Keratinocyte (primary cell): ENCODE measurements at regions not wholly inside any gene's neighbourhood (a gene's known extent, or its start where the extent isn't known, plus 50 kb on each side); places are given as distances from the start of the nearest gene placed in this dataset.

Source experiments
- DNase-seq: peaks from one replicate; pipeline ENCODE4 v3.0.0-alpha.2; 2011; ENCODE audit warnings: low read depth, missing footprints, low spot score
- FAIRE-seq: peaks from 2 replicates; lab custom pipeline; 2011; peaks lifted over from hg19 to GRCh38; lab: Jason Lieb, UNC
- H2AFZ ChIP-seq: 2 replicates; pipeline ENCODE4 v1.6.0; 2012; ENCODE audit warnings: low read length, control low read depth, inconsistent platforms; ENCODE audit not compliant: control insufficient read depth
- H3K27ac ChIP-seq: 2 replicates; pipeline ENCODE4 v1.5.1; 2011; ENCODE audit warnings: low read length; ENCODE audit not compliant: control insufficient read depth, insufficient read depth
- H3K27me3 ChIP-seq: 3 replicates; pipeline ENCODE4 v1.6.0; 2011; ENCODE audit warnings: low read length; ENCODE audit not compliant: control insufficient read depth, insufficient read depth; ENCODE audit errors: extremely low read depth
- H3K36me3 ChIP-seq, 2 experiments: 2 replicates in 1 of 2; 3 replicates in 1 of 2; pipeline ENCODE4 v1.5.1; 2011; ENCODE audit warnings: low read length in 2 of 2, mild to moderate bottlenecking in 1 of 2; ENCODE audit not compliant: control insufficient read depth in 2 of 2, insufficient read depth in 2 of 2; ENCODE audit errors: extremely low read depth in 1 of 2
- H3K4me1 ChIP-seq: 3 replicates; pipeline ENCODE4 v1.5.1; 2011; ENCODE audit warnings: low read length; ENCODE audit not compliant: control insufficient read depth, insufficient read depth; ENCODE audit errors: extremely low read depth
- H3K4me2 ChIP-seq: 3 replicates; pipeline ENCODE4 v1.6.0; 2011; ENCODE audit warnings: low read depth, low read length; ENCODE audit not compliant: control insufficient read depth, insufficient read depth; ENCODE audit errors: extremely low read depth
- H3K4me3 ChIP-seq, 3 experiments: fragments of 200-600 bp in 1 of 3; sonication (generic) in 1 of 3; 2 replicates in 2 of 3; 3 replicates in 1 of 3; pipeline ENCODE4 v1.5.1; 2011 to 2016; ENCODE audit warnings: low read length in 3 of 3, mild to moderate bottlenecking in 3 of 3, control low read depth in 2 of 3, inconsistent platforms in 1 of 3, low read depth in 1 of 3, mixed read lengths in 1 of 3, mixed run types in 1 of 3, moderate library complexity in 1 of 3; ENCODE audit not compliant: control insufficient read depth in 2 of 3, insufficient read depth in 2 of 3; ENCODE audit errors: extremely low read depth in 1 of 3
- H3K79me2 ChIP-seq: 2 replicates; pipeline ENCODE4 v1.6.0; 2012; ENCODE audit warnings: low read length; ENCODE audit not compliant: control insufficient read depth, insufficient read depth
- H3K9ac ChIP-seq: 3 replicates; pipeline ENCODE4 v1.6.0; 2011; ENCODE audit warnings: low read length; ENCODE audit not compliant: control insufficient read depth, insufficient read depth; ENCODE audit errors: extremely low read depth
- H3K9me1 ChIP-seq: 3 replicates; pipeline ENCODE4 v1.6.0; 2011; ENCODE audit warnings: low read length; ENCODE audit not compliant: control insufficient read depth, insufficient read depth; ENCODE audit errors: extremely low read depth
- H3K9me3 ChIP-seq: 2 replicates; pipeline ENCODE4 v1.5.1; 2012; ENCODE audit warnings: low read depth, low read length; ENCODE audit not compliant: control insufficient read depth
- H4K20me1 ChIP-seq: 3 replicates; pipeline ENCODE4 v1.6.0; 2011; ENCODE audit warnings: low read length; ENCODE audit not compliant: control insufficient read depth, insufficient read depth; ENCODE audit errors: extremely low read depth
- EZH2 ChIP-seq: IDR thresholded peaks from one replicate; pipeline ENCODE4 v1.6.1; 2012; ENCODE audit warnings: inconsistent platforms, mild to moderate bottlenecking, low read length, moderate library complexity
- dilution Hi-C: fragments of 300-500 bp; cut with MboI; formaldehyde crosslinking; loops from one replicate; pipeline ENCODE4 v1.7.0; 2020; ENCODE audit warnings: low sequenced_read_pairs; ENCODE audit not compliant: extremely low pct_ligation_motif_present
- TF ChIP-seq, protein P1 (sequence below), 3 experiments: IDR thresholded peaks in 1 of 3; conservative IDR thresholded peaks in 1 of 3; optimal IDR thresholded peaks in 1 of 3; 2 replicates in 2 of 3; 3 replicates in 1 of 3; pipeline versions ENCODE3 to v1.5.1; 2011; ENCODE audit warnings: low read length in 3 of 3, mild to moderate bottlenecking in 3 of 3, moderate library complexity in 2 of 3, control low read depth in 1 of 3, inconsistent platforms in 1 of 3; ENCODE audit not compliant: insufficient read depth in 2 of 3; ENCODE audit errors: extremely low read depth in 1 of 3

GRCh38 chr22:47433627-47434026 lies 671.2 kb downstream of the TBC1D22A start:
- no peak overlapping the region for H2AFZ ChIP-seq
- no peak for DNase-seq
- H3K9me3 ChIP-seq, result peaks cover 7% of the 10 kb centered on the region

GRCh38 chr22:47432683-47433082 lies 670.2 kb downstream of the TBC1D22A start:
- Histone ChIP-seq H2AFZ (no peak overlapping the region), H3K27ac (no peak overlapping the region), H3K9ac (no peak overlapping the region), H3K4me3 (no peak overlapping the region), H3K27me3 (no peaks in the 10 kb centered on the region), H3K4me1 (no peaks in the 10 kb centered on the region), H4K20me1 (no peaks in the 10 kb centered on the region), H3K9me1 (no peaks in the 10 kb centered on the region), H3K9me3 (peaks cover 7% of the 10 kb centered on the region), H3K4me2 (no peak overlapping the region), H3K36me3 (no peaks in the 10 kb centered on the region), H3K79me2 (no peaks in the 10 kb centered on the region)
- no peak for TF ChIP-seq EZH2
- TF ChIP-seq, protein P1, sequence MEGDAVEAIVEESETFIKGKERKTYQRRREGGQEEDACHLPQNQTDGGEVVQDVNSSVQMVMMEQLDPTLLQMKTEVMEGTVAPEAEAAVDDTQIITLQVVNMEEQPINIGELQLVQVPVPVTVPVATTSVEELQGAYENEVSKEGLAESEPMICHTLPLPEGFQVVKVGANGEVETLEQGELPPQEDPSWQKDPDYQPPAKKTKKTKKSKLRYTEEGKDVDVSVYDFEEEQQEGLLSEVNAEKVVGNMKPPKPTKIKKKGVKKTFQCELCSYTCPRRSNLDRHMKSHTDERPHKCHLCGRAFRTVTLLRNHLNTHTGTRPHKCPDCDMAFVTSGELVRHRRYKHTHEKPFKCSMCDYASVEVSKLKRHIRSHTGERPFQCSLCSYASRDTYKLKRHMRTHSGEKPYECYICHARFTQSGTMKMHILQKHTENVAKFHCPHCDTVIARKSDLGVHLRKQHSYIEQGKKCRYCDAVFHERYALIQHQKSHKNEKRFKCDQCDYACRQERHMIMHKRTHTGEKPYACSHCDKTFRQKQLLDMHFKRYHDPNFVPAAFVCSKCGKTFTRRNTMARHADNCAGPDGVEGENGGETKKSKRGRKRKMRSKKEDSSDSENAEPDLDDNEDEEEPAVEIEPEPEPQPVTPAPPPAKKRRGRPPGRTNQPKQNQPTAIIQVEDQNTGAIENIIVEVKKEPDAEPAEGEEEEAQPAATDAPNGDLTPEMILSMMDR (optimal IDR thresholded peaks at IDR 0.05 in 1 of 3, IDR thresholded peaks at IDR 0.05 in 1 of 3, conservative IDR thresholded peaks at IDR 0.05 in 1 of 3; ENCODE audit: extremely low read depth in 1 of 3, insufficient read depth in 2 of 3, low read length in 3 of 3), result no peak
- no peak for DNase-seq
- dilution Hi-C loops, result no loop called here
- FAIRE-seq, result no peak

More at GRCh38 chr22:47433627-47434026, 671.2 kb downstream of the TBC1D22A start:
- Histone ChIP-seq H3K4me1 (no peaks in the 10 kb centered on the region), H3K4me3 (no peak overlapping the region), H3K4me2 (no peak overlapping the region), H3K9me1 (no peaks in the 10 kb centered on the region), H3K27ac (no peak overlapping the region), H3K79me2 (no peaks in the 10 kb centered on the region), H3K9ac (no peak overlapping the region), H4K20me1 (no peaks in the 10 kb centered on the region), H3K27me3 (no peaks in the 10 kb centered on the region), H3K36me3 (no peaks in the 10 kb centered on the region)
- dilution Hi-C loops, result no loop called here
- no peak for FAIRE-seq
- TF ChIP-seq, protein P1 (optimal IDR thresholded peaks at IDR 0.05 in 1 of 3, IDR thresholded peaks at IDR 0.05 in 1 of 3, conservative IDR thresholded peaks at IDR 0.05 in 1 of 3; ENCODE audit: extremely low read depth in 1 of 3, insufficient read depth in 2 of 3, low read length in 3 of 3), result no peak
- TF ChIP-seq EZH2, result no peak
